ENCODE measurements at regions not wholly inside any gene's neighbourhood (a gene's known extent, or its start where the extent isn't known, plus 50 kb on each side); places are given as distances from the start of the nearest gene placed in this dataset.

DNA sequence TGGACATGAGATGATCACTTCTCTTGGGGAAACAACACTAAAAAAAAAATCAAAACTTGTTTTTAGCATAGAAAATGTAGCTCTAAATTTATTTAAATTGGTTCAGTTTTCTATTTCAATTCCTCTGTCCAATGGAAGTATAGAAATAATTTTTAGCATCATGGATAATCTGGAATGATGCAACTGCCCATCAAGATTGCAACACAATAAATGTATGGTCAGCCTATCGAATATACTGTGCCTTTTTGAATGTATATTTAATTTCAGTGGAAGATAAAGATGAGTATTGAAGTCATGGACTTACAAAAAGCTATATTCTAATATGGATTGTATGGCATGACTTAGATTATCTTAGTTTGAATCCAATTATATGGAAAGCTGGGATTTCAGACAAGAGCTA, 906.7 kb downstream of the IGSF11 start:
- TF ChIP-seq, protein P1, sequence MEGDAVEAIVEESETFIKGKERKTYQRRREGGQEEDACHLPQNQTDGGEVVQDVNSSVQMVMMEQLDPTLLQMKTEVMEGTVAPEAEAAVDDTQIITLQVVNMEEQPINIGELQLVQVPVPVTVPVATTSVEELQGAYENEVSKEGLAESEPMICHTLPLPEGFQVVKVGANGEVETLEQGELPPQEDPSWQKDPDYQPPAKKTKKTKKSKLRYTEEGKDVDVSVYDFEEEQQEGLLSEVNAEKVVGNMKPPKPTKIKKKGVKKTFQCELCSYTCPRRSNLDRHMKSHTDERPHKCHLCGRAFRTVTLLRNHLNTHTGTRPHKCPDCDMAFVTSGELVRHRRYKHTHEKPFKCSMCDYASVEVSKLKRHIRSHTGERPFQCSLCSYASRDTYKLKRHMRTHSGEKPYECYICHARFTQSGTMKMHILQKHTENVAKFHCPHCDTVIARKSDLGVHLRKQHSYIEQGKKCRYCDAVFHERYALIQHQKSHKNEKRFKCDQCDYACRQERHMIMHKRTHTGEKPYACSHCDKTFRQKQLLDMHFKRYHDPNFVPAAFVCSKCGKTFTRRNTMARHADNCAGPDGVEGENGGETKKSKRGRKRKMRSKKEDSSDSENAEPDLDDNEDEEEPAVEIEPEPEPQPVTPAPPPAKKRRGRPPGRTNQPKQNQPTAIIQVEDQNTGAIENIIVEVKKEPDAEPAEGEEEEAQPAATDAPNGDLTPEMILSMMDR (IDR thresholded peaks at IDR 0.05; ENCODE audit: low read length) = no peak
- no peak for TF ChIP-seq EZH2phosphoT487 (IDR thresholded peaks at IDR 0.05; ENCODE audit: low read length)

All from MM.1S (cell line).